ENCODE measurements at regions not wholly inside any gene's neighbourhood (a gene's known extent, or its start where the extent isn't known, plus 50 kb on each side); places are given as distances from the start of the nearest gene placed in this dataset.

DNA sequence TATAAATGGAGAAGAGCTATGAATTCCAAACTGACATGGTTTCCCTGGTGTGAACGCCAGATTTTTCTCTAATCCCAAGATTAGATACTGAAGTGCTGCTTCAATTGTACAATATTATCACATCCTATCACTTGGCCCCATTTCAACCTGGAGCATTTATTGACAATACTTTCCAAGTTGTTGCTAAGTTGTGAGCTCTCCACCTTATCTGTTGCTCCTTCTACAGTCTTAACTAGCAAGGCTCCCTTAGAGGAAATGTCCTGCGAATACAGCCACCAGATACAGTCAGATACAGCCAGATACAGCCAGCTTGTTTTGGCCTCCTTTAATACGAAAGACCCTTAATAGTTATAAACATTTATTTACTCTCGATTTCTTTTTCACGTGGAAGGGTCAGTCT lies 466.3 kb upstream of the FAM241A start:
- Histone ChIP-seq H3K79me2 (ENCODE audit: insufficient read depth, low read length) (no peaks in the 10 kb centered on the region), H2AFZ (ENCODE audit: low read depth, low read length, severe bottlenecking) (no peak overlapping the region), H3K9ac (ENCODE audit: low read length) (no peak overlapping the region), H4K20me1 (ENCODE audit: low read depth, low read length) (no peaks in the 10 kb centered on the region), H3K36me3 (ENCODE audit: low read length) (no peaks in the 10 kb centered on the region), H3F3A (ENCODE audit: insufficient read depth) (no peaks in the 10 kb centered on the region), H3K9me2 (replicated peaks; ENCODE audit: insufficient read depth, low read length) (no peaks in the 10 kb centered on the region), H3K4me3 (ENCODE audit: insufficient read depth, low read length, poor library complexity, severe bottlenecking) (no peak overlapping the region), H3K9me3 (ENCODE audit: insufficient read depth, low read length) (no peaks in the 10 kb centered on the region), H3K27ac (ENCODE audit: low read depth, low read length) (no peak overlapping the region), H3K27me3 (ENCODE audit: low read length) (no peaks in the 10 kb centered on the region), H3K4me2 (ENCODE audit: low read depth, low read length, poor library complexity, severe bottlenecking) (no peak overlapping the region)
- TF ChIP-seq, protein P1, sequence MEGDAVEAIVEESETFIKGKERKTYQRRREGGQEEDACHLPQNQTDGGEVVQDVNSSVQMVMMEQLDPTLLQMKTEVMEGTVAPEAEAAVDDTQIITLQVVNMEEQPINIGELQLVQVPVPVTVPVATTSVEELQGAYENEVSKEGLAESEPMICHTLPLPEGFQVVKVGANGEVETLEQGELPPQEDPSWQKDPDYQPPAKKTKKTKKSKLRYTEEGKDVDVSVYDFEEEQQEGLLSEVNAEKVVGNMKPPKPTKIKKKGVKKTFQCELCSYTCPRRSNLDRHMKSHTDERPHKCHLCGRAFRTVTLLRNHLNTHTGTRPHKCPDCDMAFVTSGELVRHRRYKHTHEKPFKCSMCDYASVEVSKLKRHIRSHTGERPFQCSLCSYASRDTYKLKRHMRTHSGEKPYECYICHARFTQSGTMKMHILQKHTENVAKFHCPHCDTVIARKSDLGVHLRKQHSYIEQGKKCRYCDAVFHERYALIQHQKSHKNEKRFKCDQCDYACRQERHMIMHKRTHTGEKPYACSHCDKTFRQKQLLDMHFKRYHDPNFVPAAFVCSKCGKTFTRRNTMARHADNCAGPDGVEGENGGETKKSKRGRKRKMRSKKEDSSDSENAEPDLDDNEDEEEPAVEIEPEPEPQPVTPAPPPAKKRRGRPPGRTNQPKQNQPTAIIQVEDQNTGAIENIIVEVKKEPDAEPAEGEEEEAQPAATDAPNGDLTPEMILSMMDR (IDR thresholded peaks at IDR 0.05; ENCODE audit: insufficient read depth, low read length, poor library complexity, severe bottlenecking) = no peak
- TF ChIP-seq EZH2phosphoT487 (conservative IDR thresholded peaks at IDR 0.05; ENCODE audit: low read length) = no peak

DNA sequence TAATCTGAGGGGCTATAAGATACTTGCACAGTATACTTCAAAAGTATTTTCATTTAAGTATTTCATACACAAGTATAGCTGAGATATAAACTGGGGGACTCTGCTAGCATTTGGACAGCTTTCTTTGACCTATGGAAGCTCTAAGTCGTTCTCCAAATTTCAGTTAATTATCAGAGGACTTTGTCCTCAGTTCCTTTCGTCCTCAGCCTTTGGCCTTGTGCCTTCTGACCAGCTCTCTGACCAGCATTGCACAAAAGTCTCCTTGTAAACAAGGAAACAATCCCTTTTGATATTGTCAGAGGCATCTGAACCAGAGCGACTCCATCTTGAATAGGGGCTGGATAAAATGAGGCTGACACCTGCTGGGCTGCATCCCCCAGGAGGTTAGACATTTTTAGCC lies 464.0 kb upstream of the FAM241A start:
- Histone ChIP-seq H2AFZ (ENCODE audit: low read depth, low read length, severe bottlenecking) (no peak overlapping the region), H3K79me2 (ENCODE audit: insufficient read depth, low read length) (no peaks in the 10 kb centered on the region), H3F3A (ENCODE audit: insufficient read depth) (no peaks in the 10 kb centered on the region), H3K9ac (ENCODE audit: low read length) (no peak overlapping the region), H3K9me3 (ENCODE audit: insufficient read depth, low read length) (no peaks in the 10 kb centered on the region), H3K36me3 (ENCODE audit: low read length) (no peaks in the 10 kb centered on the region), H4K20me1 (ENCODE audit: low read depth, low read length) (no peaks in the 10 kb centered on the region), H3K27ac (ENCODE audit: low read depth, low read length) (no peak overlapping the region), H3K9me2 (replicated peaks; ENCODE audit: insufficient read depth, low read length) (no peaks in the 10 kb centered on the region), H3K4me3 (ENCODE audit: insufficient read depth, low read length, poor library complexity, severe bottlenecking) (no peak overlapping the region), H3K4me2 (ENCODE audit: low read depth, low read length, poor library complexity, severe bottlenecking) (no peak overlapping the region), H3K27me3 (ENCODE audit: low read length) (no peaks in the 10 kb centered on the region)
- no peak for TF ChIP-seq EZH2phosphoT487 (conservative IDR thresholded peaks at IDR 0.05; ENCODE audit: low read length)
- TF ChIP-seq, protein P1 (IDR thresholded peaks at IDR 0.05; ENCODE audit: insufficient read depth, low read length, poor library complexity, severe bottlenecking) = no peak

DNA sequence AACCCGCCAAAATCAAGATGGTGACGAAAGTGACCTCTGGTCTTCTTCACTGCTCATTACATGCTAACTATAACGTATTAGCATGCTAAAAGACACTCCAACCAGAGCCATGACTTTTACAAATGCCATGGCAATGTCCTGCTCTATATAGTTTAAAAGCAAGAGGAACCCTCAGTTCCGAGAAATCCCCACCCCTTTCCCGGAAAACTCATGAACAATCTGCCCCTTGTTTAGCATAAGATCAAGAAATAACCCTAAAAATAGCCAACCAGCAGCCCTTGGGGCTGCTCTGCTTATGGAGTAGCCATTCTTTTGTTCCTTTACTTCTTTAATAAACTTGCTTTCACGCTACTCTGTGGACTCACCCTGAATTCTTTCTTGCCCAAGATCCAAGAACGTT lies 463.5 kb upstream of the FAM241A start:
- Histone ChIP-seq H3K4me3 (ENCODE audit: insufficient read depth, low read length, poor library complexity, severe bottlenecking) (no peak overlapping the region), H4K20me1 (ENCODE audit: low read depth, low read length) (no peaks in the 10 kb centered on the region), H3K27me3 (ENCODE audit: low read length) (no peaks in the 10 kb centered on the region), H3F3A (ENCODE audit: insufficient read depth) (no peaks in the 10 kb centered on the region), H3K9me2 (replicated peaks; ENCODE audit: insufficient read depth, low read length) (no peaks in the 10 kb centered on the region), H3K9ac (ENCODE audit: low read length) (no peak overlapping the region), H3K27ac (ENCODE audit: low read depth, low read length) (no peak overlapping the region), H3K9me3 (ENCODE audit: insufficient read depth, low read length) (no peaks in the 10 kb centered on the region), H2AFZ (ENCODE audit: low read depth, low read length, severe bottlenecking) (no peak overlapping the region), H3K36me3 (ENCODE audit: low read length) (no peaks in the 10 kb centered on the region), H3K4me2 (ENCODE audit: low read depth, low read length, poor library complexity, severe bottlenecking) (no peak overlapping the region), H3K79me2 (ENCODE audit: insufficient read depth, low read length) (no peaks in the 10 kb centered on the region)
- no peak for TF ChIP-seq EZH2phosphoT487 (conservative IDR thresholded peaks at IDR 0.05; ENCODE audit: low read length)
- TF ChIP-seq, protein P1 (IDR thresholded peaks at IDR 0.05; ENCODE audit: insufficient read depth, low read length, poor library complexity, severe bottlenecking) = no peak
